Activated naive CD8-positive, alpha-beta T cell (primary cell): ENCODE measurements at regions not wholly inside any gene's neighbourhood (a gene's known extent, or its start where the extent isn't known, plus 50 kb on each side); places are given as distances from the start of the nearest gene placed in this dataset.

Experiments
- H3K27ac Mint-ChIP-seq: one replicate; pipeline ENCODE4 v1.8.0; 2021; ENCODE audit warnings: mixed read lengths
- H3K27me3 Mint-ChIP-seq: one replicate; pipeline ENCODE4 v1.8.0; 2021; ENCODE audit warnings: mixed read lengths
- H3K36me3 Mint-ChIP-seq: one replicate; pipeline ENCODE4 v1.8.0; 2021; ENCODE audit warnings: mixed read lengths
- H3K4me1 Mint-ChIP-seq: one replicate; pipeline ENCODE4 v1.8.0; 2021; ENCODE audit warnings: low read depth, mixed read lengths
- H3K4me3 Mint-ChIP-seq: one replicate; pipeline ENCODE4 v1.8.0; 2021; ENCODE audit warnings: mild to moderate bottlenecking, mixed read lengths
- H3K9me3 Mint-ChIP-seq: one replicate; pipeline ENCODE4 v1.8.0; 2021; ENCODE audit warnings: low read depth, mixed read lengths

GRCh38 chr14:53541411-53541810, 388.3 kb upstream of the DDHD1 start:
- H3K27ac Mint-ChIP-seq = no peak overlapping the region
- no peaks in the 10 kb centered on the region for H3K36me3 Mint-ChIP-seq
- no peaks in the 10 kb centered on the region for H3K4me1 Mint-ChIP-seq
- H3K27me3 Mint-ChIP-seq = no peaks in the 10 kb centered on the region
- no peaks in the 10 kb centered on the region for H3K9me3 Mint-ChIP-seq
- no peak overlapping the region for H3K4me3 Mint-ChIP-seq

- H3K4me1 Mint-ChIP-seq = no peaks in the 10 kb centered on the region
- H3K27me3 Mint-ChIP-seq = no peaks in the 10 kb centered on the region
- H3K36me3 Mint-ChIP-seq = no peaks in the 10 kb centered on the region
- H3K9me3 Mint-ChIP-seq = no peaks in the 10 kb centered on the region
- H3K27ac Mint-ChIP-seq = no peak overlapping the region
- H3K4me3 Mint-ChIP-seq = no peak overlapping the region
Observed at GRCh38 chr14:53539489-53540126, 386.5 kb upstream of the DDHD1 start.

- H3K27ac Mint-ChIP-seq = no peak overlapping the region
- no peaks in the 10 kb centered on the region for H3K36me3 Mint-ChIP-seq
- H3K4me1 Mint-ChIP-seq = no peaks in the 10 kb centered on the region
- H3K4me3 Mint-ChIP-seq = no peak overlapping the region
- H3K27me3 Mint-ChIP-seq = no peaks in the 10 kb centered on the region
- H3K9me3 Mint-ChIP-seq = no peaks in the 10 kb centered on the region
Observed at GRCh38 chr14:53538316-53538881, 385.3 kb upstream of the DDHD1 start.

GRCh38 chr14:53537422-53538315, 384.5 kb upstream of the DDHD1 start:
- no peak overlapping the region for H3K4me3 Mint-ChIP-seq
- no peaks in the 10 kb centered on the region for H3K4me1 Mint-ChIP-seq
- no peaks in the 10 kb centered on the region for H3K27me3 Mint-ChIP-seq
- H3K36me3 Mint-ChIP-seq = no peaks in the 10 kb centered on the region
- H3K27ac Mint-ChIP-seq = no peak overlapping the region
- no peaks in the 10 kb centered on the region for H3K9me3 Mint-ChIP-seq

- H3K4me1 Mint-ChIP-seq = no peaks in the 10 kb centered on the region
- H3K27me3 Mint-ChIP-seq = no peaks in the 10 kb centered on the region
- no peak overlapping the region for H3K4me3 Mint-ChIP-seq
- no peaks in the 10 kb centered on the region for H3K36me3 Mint-ChIP-seq
- H3K27ac Mint-ChIP-seq = no peak overlapping the region
- no peaks in the 10 kb centered on the region for H3K9me3 Mint-ChIP-seq
Observed at GRCh38 chr14:53536446-53536845, 383.3 kb upstream of the DDHD1 start.

- H3K4me3 Mint-ChIP-seq = no peak overlapping the region
- H3K36me3 Mint-ChIP-seq = no peaks in the 10 kb centered on the region
- H3K4me1 Mint-ChIP-seq = no peaks in the 10 kb centered on the region
- H3K27me3 Mint-ChIP-seq = no peaks in the 10 kb centered on the region
- no peaks in the 10 kb centered on the region for H3K9me3 Mint-ChIP-seq
- H3K27ac Mint-ChIP-seq = no peak overlapping the region
Observed at GRCh38 chr14:53534841-53535240, 381.7 kb upstream of the DDHD1 start.

- H3K4me1 Mint-ChIP-seq = no peaks in the 10 kb centered on the region
- no peak overlapping the region for H3K4me3 Mint-ChIP-seq
- H3K27me3 Mint-ChIP-seq = no peaks in the 10 kb centered on the region
- H3K9me3 Mint-ChIP-seq = no peaks in the 10 kb centered on the region
- H3K36me3 Mint-ChIP-seq = no peaks in the 10 kb centered on the region
- no peak overlapping the region for H3K27ac Mint-ChIP-seq
Observed at GRCh38 chr14:53533384-53533970, 380.4 kb upstream of the DDHD1 start.

GRCh38 chr14:53532853-53533252, 379.7 kb upstream of the DDHD1 start:
- Mint-ChIP-seq H3K36me3 (no peaks in the 10 kb centered on the region), H3K27me3 (no peaks in the 10 kb centered on the region)

GRCh38 chr14:53531730-53532129, 378.6 kb upstream of the DDHD1 start:
- no peaks in the 10 kb centered on the region for H3K27me3 Mint-ChIP-seq
- no peak overlapping the region for H3K27ac Mint-ChIP-seq
- H3K4me1 Mint-ChIP-seq = no peaks in the 10 kb centered on the region

More at GRCh38 chr14:53532853-53533252, 379.7 kb upstream of the DDHD1 start:
- Mint-ChIP-seq H3K4me1 (no peaks in the 10 kb centered on the region), H3K4me3 (no peak overlapping the region), H3K9me3 (no peaks in the 10 kb centered on the region), H3K27ac (no peak overlapping the region)

GRCh38 chr14:53531156-53531555, 378.0 kb upstream of the DDHD1 start:
- Mint-ChIP-seq H3K36me3 (no peaks in the 10 kb centered on the region), H3K27me3 (no peaks in the 10 kb centered on the region), H3K27ac (no peak overlapping the region), H3K9me3 (no peaks in the 10 kb centered on the region), H3K4me1 (no peaks in the 10 kb centered on the region), H3K4me3 (no peak overlapping the region)

More at GRCh38 chr14:53531730-53532129, 378.6 kb upstream of the DDHD1 start:
- H3K4me3 Mint-ChIP-seq = no peak overlapping the region
- H3K9me3 Mint-ChIP-seq = no peaks in the 10 kb centered on the region
- no peaks in the 10 kb centered on the region for H3K36me3 Mint-ChIP-seq

GRCh38 chr14:53529519-53529918, 376.4 kb upstream of the DDHD1 start:
- no peaks in the 10 kb centered on the region for H3K36me3 Mint-ChIP-seq
- H3K4me1 Mint-ChIP-seq = no peaks in the 10 kb centered on the region
- no peaks in the 10 kb centered on the region for H3K9me3 Mint-ChIP-seq
- no peak overlapping the region for H3K4me3 Mint-ChIP-seq
- H3K27me3 Mint-ChIP-seq = no peaks in the 10 kb centered on the region
- no peak overlapping the region for H3K27ac Mint-ChIP-seq

- no peak overlapping the region for H3K4me3 Mint-ChIP-seq
- H3K27ac Mint-ChIP-seq = no peak overlapping the region
- H3K36me3 Mint-ChIP-seq = no peaks in the 10 kb centered on the region
- no peaks in the 10 kb centered on the region for H3K27me3 Mint-ChIP-seq
- no peaks in the 10 kb centered on the region for H3K4me1 Mint-ChIP-seq
- H3K9me3 Mint-ChIP-seq = no peaks in the 10 kb centered on the region
Observed at GRCh38 chr14:53528185-53528671, 375.1 kb upstream of the DDHD1 start.

GRCh38 chr14:53526200-53526599, 373.1 kb upstream of the DDHD1 start:
- no peak overlapping the region for H3K27ac Mint-ChIP-seq
- H3K4me1 Mint-ChIP-seq = no peaks in the 10 kb centered on the region
- no peaks in the 10 kb centered on the region for H3K27me3 Mint-ChIP-seq
- H3K9me3 Mint-ChIP-seq = peaks cover 6% of the 10 kb centered on the region
- H3K4me3 Mint-ChIP-seq = no peak overlapping the region
- H3K36me3 Mint-ChIP-seq = peaks cover 7% of the 10 kb centered on the region

GRCh38 chr14:53525608-53526007, 372.5 kb upstream of the DDHD1 start:
- Mint-ChIP-seq H3K27ac (no peak overlapping the region), H3K36me3 (peaks cover 7% of the 10 kb centered on the region), H3K4me1 (no peaks in the 10 kb centered on the region), H3K4me3 (no peak overlapping the region), H3K9me3 (peaks cover 6% of the 10 kb centered on the region), H3K27me3 (no peaks in the 10 kb centered on the region)

- Mint-ChIP-seq H3K27ac (no peak overlapping the region), H3K9me3 (peaks cover 6% of the 10 kb centered on the region), H3K27me3 (no peaks in the 10 kb centered on the region), H3K4me1 (no peaks in the 10 kb centered on the region), H3K4me3 (no peak overlapping the region), H3K36me3 (peaks cover 7% of the 10 kb centered on the region)
Observed at GRCh38 chr14:53524391-53524790, 371.3 kb upstream of the DDHD1 start.
